GM18520 (cell line): ENCODE measurements at regions not wholly inside any gene's neighbourhood (a gene's known extent, or its start where the extent isn't known, plus 50 kb on each side); places are given as distances from the start of the nearest gene placed in this dataset.

Experiments
- ATAC-seq: cut with Tn5 transposase; IDR thresholded peaks from one replicate; pipeline ENCODE4 v1.9.1; 2021; ENCODE audit not compliant: unreplicated experiment

GRCh38 chr12:28601570-28602058 is 411.4 kb downstream of the CCDC91 start:
- no peak for ATAC-seq

GRCh38 chr12:28602786-28603185 is 412.5 kb downstream of the CCDC91 start:
- no peak for ATAC-seq

GRCh38 chr12:28603239-28603638 is 413.0 kb downstream of the CCDC91 start:
- no peak for ATAC-seq

DNA sequence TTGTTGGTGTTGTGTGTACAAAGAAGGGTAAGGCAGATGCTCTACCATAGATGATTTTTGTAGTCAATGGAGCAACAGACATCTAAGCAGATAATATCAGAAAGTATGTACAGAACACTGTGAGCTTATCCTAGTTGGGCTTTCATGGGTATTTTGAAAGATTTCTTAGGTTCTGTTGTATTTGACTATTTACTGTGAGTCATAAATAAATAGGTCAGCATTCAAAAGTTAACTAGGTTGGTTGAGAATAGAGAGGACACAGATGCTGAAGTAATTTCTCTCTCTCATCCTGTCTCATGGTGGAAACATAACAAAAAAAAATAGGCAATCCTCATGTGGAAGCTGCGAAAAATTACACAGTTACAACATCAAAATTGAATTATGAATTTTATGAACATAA is 413.5 kb downstream of the CCDC91 start:
- no peak for ATAC-seq

DNA sequence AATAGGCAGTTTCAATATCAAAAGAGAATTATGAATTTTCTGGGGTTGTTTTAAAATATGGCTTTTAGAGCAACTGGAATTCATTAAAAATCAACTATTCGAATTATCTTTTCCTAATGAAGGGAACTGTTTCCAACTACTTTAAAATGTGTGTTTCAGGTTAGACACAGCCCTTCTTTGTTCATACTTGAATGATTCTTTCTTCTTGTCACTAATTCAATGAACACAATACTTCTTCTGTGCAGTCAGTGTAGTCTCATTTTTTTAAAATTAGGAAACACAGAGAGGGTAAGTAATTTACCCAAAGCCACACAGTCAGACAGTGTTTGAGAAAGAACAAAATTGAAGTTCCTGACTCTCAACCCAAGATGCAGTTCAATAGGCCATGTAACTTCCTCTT is 414.0 kb downstream of the CCDC91 start:
- no peak for ATAC-seq

GRCh38 chr12:28606967-28607557 is 416.8 kb downstream of the CCDC91 start:
- ATAC-seq = no peak

- no peak for ATAC-seq
Measured at GRCh38 chr12:28610401-28611114, 420.3 kb downstream of the CCDC91 start.

DNA sequence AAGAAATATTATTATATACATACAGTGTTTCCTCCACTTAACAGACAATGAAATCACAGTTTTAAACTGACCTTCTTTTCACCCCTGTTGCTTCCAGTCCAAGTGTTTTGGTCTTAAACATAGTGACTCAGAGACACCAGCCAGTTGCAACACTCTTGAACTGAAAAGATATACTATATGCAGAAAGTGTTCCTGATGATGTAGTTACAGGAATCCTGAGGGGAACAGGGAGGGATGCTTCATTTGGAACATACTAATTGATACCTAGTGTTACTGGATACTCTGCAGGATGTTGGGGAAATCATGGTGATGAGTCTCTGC is 420.8 kb downstream of the CCDC91 start:
- no peak for ATAC-seq

DNA sequence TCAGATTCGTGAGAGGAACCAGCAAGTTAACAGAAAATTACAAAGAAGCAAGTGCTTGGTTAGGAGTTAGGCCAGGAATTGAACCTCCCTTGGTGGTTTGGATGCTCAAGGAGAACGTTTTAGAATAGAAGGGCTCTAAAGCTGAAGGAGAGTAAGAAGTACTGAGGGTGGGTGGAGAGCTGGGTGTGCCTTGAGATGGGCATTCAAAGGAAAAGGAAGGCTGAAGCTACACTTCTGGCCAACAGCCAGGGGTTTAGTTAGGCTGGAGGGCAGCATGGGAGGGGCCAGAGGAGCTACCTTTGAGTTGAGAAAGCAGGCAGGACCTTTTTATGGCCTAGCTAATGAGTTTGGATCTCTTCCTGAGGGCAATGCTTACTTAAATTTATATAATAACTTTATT is 421.2 kb downstream of the CCDC91 start:
- no peak for ATAC-seq

GRCh38 chr12:28618171-28618570 is 427.9 kb downstream of the CCDC91 start:
- ATAC-seq = no peak

GRCh38 chr12:28618772-28619171 is 428.5 kb downstream of the CCDC91 start:
- no peak for ATAC-seq

DNA sequence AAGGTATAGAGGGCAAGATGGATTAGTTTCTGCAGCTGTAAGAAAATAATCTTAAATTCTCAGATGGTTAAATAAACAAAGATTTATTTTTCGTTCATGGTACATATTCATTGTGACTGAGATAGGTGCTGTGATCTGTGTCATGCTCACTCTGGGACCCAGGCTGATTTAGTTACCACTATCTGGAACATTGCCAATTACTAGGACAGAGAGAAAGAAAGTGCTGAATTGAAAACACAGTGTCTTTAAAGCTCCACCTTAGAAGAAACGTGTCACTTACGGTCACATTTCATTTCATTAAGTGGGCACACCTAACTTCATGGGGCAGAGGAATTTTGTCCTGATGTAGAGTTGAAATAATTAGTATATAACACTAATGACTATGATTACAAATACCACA is 430.0 kb downstream of the CCDC91 start:
- no peak for ATAC-seq

- no peak for ATAC-seq
Measured at GRCh38 chr12:28622406-28622805, 432.1 kb downstream of the CCDC91 start.

GRCh38 chr12:28626504-28626903 is 436.2 kb downstream of the CCDC91 start:
- no peak for ATAC-seq

GRCh38 chr12:28629691-28630090 is 439.4 kb downstream of the CCDC91 start:
- ATAC-seq = no peak

DNA sequence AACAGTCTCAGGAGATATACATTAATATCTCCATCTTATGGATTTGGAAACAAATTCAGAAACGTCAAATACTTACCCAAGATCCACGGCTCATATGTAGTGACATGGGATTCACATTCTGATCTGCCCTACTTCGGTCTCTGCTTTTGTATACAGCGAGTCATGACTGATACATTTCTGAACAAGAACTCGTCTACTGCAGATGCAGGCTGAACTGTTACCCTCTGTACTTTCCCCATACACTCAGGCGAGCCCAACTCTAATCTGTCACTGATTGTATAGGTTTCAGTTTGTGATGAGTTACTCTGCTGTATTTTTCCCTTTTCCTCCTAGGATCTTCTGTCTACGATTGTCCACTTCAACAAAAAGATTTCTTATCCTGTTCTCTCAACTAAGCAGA is 441.6 kb downstream of the CCDC91 start:
- no peak for ATAC-seq

- no peak for ATAC-seq
Measured at GRCh38 chr12:28640519-28640918, 450.3 kb downstream of the CCDC91 start.

- no peak for ATAC-seq
Measured at GRCh38 chr12:28645436-28645835, 455.2 kb downstream of the CCDC91 start.

- ATAC-seq = no peak
Measured at GRCh38 chr12:28645891-28646290, 455.6 kb downstream of the CCDC91 start.

DNA sequence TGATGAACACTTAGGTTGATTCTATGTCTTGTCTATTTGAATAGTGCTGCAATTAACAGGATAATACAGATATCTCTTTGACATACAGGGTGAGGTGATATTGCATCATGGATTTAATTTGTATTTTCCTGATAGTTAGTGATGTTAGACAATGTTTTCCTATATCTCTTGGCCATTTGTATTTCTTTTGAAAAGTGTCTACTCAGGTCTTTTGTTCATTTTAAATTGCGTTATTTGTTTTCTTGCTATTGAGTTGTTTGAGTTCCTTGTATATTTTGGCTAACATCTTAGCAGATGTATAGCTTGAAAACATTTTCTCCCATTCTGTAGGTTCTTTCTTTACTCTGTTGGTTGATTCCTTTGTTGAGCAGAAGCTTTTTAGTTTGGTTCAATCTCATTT is 460.6 kb downstream of the CCDC91 start:
- ATAC-seq = no peak

- no peak for ATAC-seq
Measured at GRCh38 chr12:28652239-28652638, 462.0 kb downstream of the CCDC91 start.

DNA sequence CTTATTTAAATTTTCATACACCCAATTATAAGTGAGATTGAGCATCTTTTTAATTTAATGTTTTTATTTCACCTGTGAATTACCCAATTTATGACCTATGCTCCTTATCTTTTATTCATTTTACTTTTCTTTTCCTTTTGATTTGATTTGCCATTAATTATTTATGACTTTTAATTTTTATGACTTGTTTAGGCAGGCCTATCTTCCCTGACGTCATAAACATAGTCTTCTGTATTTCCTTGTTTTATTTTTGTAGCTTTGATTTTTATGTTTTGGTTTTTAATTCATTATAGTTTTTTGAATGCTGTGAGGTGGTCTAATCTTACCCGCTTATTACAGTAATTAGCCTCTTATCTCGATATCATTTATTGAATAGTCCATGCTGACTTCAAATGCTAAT is 467.1 kb upstream of the FAR2 start:
- ATAC-seq = no peak

GRCh38 chr12:28683366-28683765 is 465.7 kb upstream of the FAR2 start:
- ATAC-seq = no peak
